Gastroesophageal sphincter (tissue), 4 donors: ENCODE measurements at regions not wholly inside any gene's neighbourhood (a gene's known extent, or its start where the extent isn't known, plus 50 kb on each side); places are given as distances from the start of the nearest gene placed in this dataset.

ENCODE experiments used
- ATAC-seq: fragments of 150-250 bp; one replicate; pipeline ENCODE4 v1.9.1; 2016; ENCODE audit warnings: mild to moderate bottlenecking, moderate library complexity
- H3K27ac ChIP-seq, 4 donors: fragments of 200-600 bp; sonication (generic) in 3 of 4; 1 replicate in 3 of 4; 2 replicates in 1 of 4; pipeline ENCODE4 v1.5.1; 2016 to 2019
- H3K27me3 ChIP-seq: fragments of 200-600 bp; sonication (generic); one replicate; pipeline ENCODE4 v1.5.1; 2019
- H3K36me3 ChIP-seq, 2 donors: fragments of 200-600 bp; sonication (generic); one replicate each; pipeline ENCODE4 v1.5.1; 2019; ENCODE audit warnings: control low read depth in 1 of 2
- H3K4me1 ChIP-seq, 3 donors: fragments of 200-600 bp; sonication (generic); 1 replicate in 2 of 3; 2 replicates in 1 of 3; pipeline ENCODE4 v1.5.1; 2016 to 2019; ENCODE audit warnings: control low read depth in 2 of 3
- H3K4me3 ChIP-seq, 2 donors: fragments of 200-600 bp; sonication (generic); one replicate each; pipeline ENCODE4 v1.5.1; 2019; ENCODE audit warnings: mild to moderate bottlenecking in 1 of 2, moderate library complexity in 1 of 2
- H3K9me3 ChIP-seq, 3 donors: fragments of 200-600 bp; sonication (generic); one replicate each; pipeline ENCODE4 v1.5.1; 2017 to 2019; ENCODE audit warnings: control low read depth in 2 of 3
- CTCF ChIP-seq, 4 experiments: fragments of 200-600 bp in 2 of 4; fragments of 450-650 bp in 2 of 4; sonication (generic) in 1 of 4; IDR thresholded peaks; one replicate each; pipeline ENCODE4 v1.5.1; 2017 to 2019; ENCODE audit warnings: antibody characterized with exemption in 4 of 4, mild to moderate bottlenecking in 2 of 4, moderate library complexity in 2 of 4
- EP300 ChIP-seq: sonication (generic); formaldehyde crosslinking; IDR thresholded peaks from one replicate; pipeline ENCODE4 v1.6.1; 2017; ENCODE audit warnings: antibody characterized with exemption, mild to moderate bottlenecking
- POLR2A ChIP-seq, 2 donors: fragments of 450-650 bp; IDR thresholded peaks; one replicate each; pipeline ENCODE4 v1.6.1; 2017; ENCODE audit warnings: antibody characterized with exemption in 2 of 2, mild to moderate bottlenecking in 2 of 2, moderate library complexity in 1 of 2
- POLR2AphosphoS5 ChIP-seq: sonication (generic); formaldehyde crosslinking; IDR thresholded peaks from one replicate; pipeline ENCODE4 v1.6.1; 2017; ENCODE audit warnings: antibody characterized with exemption
- WGBS, 2 donors: methylation state at CpG; one replicate each; pipeline ENCODE4 v1.1.5; 2018; ENCODE audit warnings: low coverage in 1 of 2; 5-methylcytosine and 5-hydroxymethylcytosine counted together

- TF ChIP-seq POLR2A (IDR thresholded peaks at IDR 0.05) (no peak), POLR2AphosphoS5 (no peak), EP300 (no peak), CTCF (IDR thresholded peaks at IDR 0.05) (no peak)
- no peaks in the 10 kb centered on the region for H3K27me3 ChIP-seq
- no peaks in the 10 kb centered on the region for H3K4me1 ChIP-seq
- no peak overlapping the region for H3K4me3 ChIP-seq
- H3K27ac ChIP-seq = no peak overlapping the region
- H3K9me3 ChIP-seq = peaks cover 0 to 46% (median 0%) of the 10 kb centered on the region in 3 donors
- no peaks in the 10 kb centered on the region for H3K36me3 ChIP-seq
- ATAC-seq = no peak
Observed at GRCh38 chr10:42916974-42917373, 134.4 kb downstream of the BMS1 start.

GRCh38 chr10:42917821-42918220 is 135.2 kb downstream of the BMS1 start:
- no peak overlapping the region for H3K4me3 ChIP-seq
- H3K27me3 ChIP-seq = no peaks in the 10 kb centered on the region
- no peaks in the 10 kb centered on the region for H3K4me1 ChIP-seq
- peaks cover 0 to 53% (median 0%) of the 10 kb centered on the region in 3 donors for H3K9me3 ChIP-seq
- no peak for TF ChIP-seq CTCF (IDR thresholded peaks at IDR 0.05)
- TF ChIP-seq EP300 = no peak
- TF ChIP-seq POLR2AphosphoS5 = no peak
- TF ChIP-seq POLR2A (IDR thresholded peaks at IDR 0.05) = no peak
- ATAC-seq = no peak
- no peaks in the 10 kb centered on the region for H3K36me3 ChIP-seq
- H3K27ac ChIP-seq = no peak overlapping the region
- 47 to 57% methylated on average over 2 of the region's 2 CpGs for WGBS, 2 donors

- peaks cover 17% of the 10 kb centered on the region for H3K27me3 ChIP-seq
- no peaks in the 10 kb centered on the region for H3K36me3 ChIP-seq
- WGBS, 2 donors = 81 to 100% methylated on average over 1 to 2 of the region's 2 CpGs
- H3K9me3 ChIP-seq = peaks cover 0 to 28% (median 0%) of the 10 kb centered on the region in 3 donors
- no peak overlapping the region for H3K27ac ChIP-seq
- H3K4me1 ChIP-seq = no peaks in the 10 kb centered on the region
- TF ChIP-seq POLR2AphosphoS5 = no peak
- no peak for TF ChIP-seq POLR2A (IDR thresholded peaks at IDR 0.05)
- no peak for TF ChIP-seq EP300
- no peak for TF ChIP-seq CTCF (IDR thresholded peaks at IDR 0.05)
- no peak overlapping the region for H3K4me3 ChIP-seq
- ATAC-seq = no peak
Observed at GRCh38 chr10:42921951-42922350, 139.4 kb downstream of the BMS1 start.

GRCh38 chr10:42924484-42924883 is 141.9 kb downstream of the BMS1 start:
- peaks cover 42% of the 10 kb centered on the region for H3K27me3 ChIP-seq
- no peak for ATAC-seq
- no peak overlapping the region for H3K4me3 ChIP-seq
- WGBS, 2 donors = 52 to 57% methylated on average over 1 to 2 of the region's 5 CpGs
- TF ChIP-seq POLR2A (IDR thresholded peaks at IDR 0.05) = no peak
- no peak for TF ChIP-seq CTCF (IDR thresholded peaks at IDR 0.05)
- no peak for TF ChIP-seq POLR2AphosphoS5
- H3K4me1 ChIP-seq = no peaks in the 10 kb centered on the region
- no peaks in the 10 kb centered on the region for H3K36me3 ChIP-seq
- H3K27ac ChIP-seq = no peak overlapping the region
- H3K9me3 ChIP-seq = peaks cover 0 to 15% (median 0%) of the 10 kb centered on the region in 3 donors

- no peaks in the 10 kb centered on the region for H3K4me1 ChIP-seq
- H3K9me3 ChIP-seq = peaks cover 0 to 9% (median 0%) of the 10 kb centered on the region in 3 donors
- no peak for ATAC-seq
- peaks cover 66% of the 10 kb centered on the region for H3K27me3 ChIP-seq
- no peak overlapping the region for H3K4me3 ChIP-seq
- TF ChIP-seq POLR2AphosphoS5 = no peak
- no peak for TF ChIP-seq POLR2A (IDR thresholded peaks at IDR 0.05)
- no peak for TF ChIP-seq EP300
- TF ChIP-seq CTCF (IDR thresholded peaks at IDR 0.05) = no peak
- whole genome bisulfite sequencing, 2 donors = 7 to 13% methylated on average over 3 of the region's 6 CpGs
- H3K36me3 ChIP-seq = no peaks in the 10 kb centered on the region
- H3K27ac ChIP-seq = no peak overlapping the region
Observed at GRCh38 chr10:42926843-42927242, 144.2 kb downstream of the BMS1 start.
